ENCODE measurements at regions not wholly inside any gene's neighbourhood (a gene's known extent, or its start where the extent isn't known, plus 50 kb on each side); places are given as distances from the start of the nearest gene placed in this dataset.

GRCh38 chr13:82298106-82298505 lies 1584.2 kb downstream of the SLITRK1 start:
- Histone ChIP-seq H3K4me2 (ENCODE audit: insufficient read depth, low read length, poor library complexity, severe bottlenecking) (no peak overlapping the region), H3K18ac (ENCODE audit: low read length) (no peak overlapping the region), H2BK12ac (ENCODE audit: low read length) (no peak overlapping the region), H3K79me1 (ENCODE audit: low read depth, low read length) (no peaks in the 10 kb centered on the region), H3K27me3 (ENCODE audit: control insufficient read depth in 3 of 3, insufficient read depth in 3 of 3, low read depth in 1 of 3, low read length in 3 of 3) (no peaks in the 10 kb centered on the region), H2AFZ (ENCODE audit: low read length) (no peak overlapping the region), H4K91ac (ENCODE audit: low read depth, low read length, poor library complexity) (no peak overlapping the region), H3K4me3 (ENCODE audit: low read length in 2 of 2) (no peak overlapping the region), H2BK120ac (ENCODE audit: low read depth, low read length) (no peak overlapping the region), H3K4ac (ENCODE audit: low read length) (no peak overlapping the region), H3K36me3 (replicated peaks in 1 of 2; ENCODE audit: control insufficient read depth in 2 of 2, insufficient read depth in 2 of 2, low read length in 2 of 2) (no peaks in the 10 kb centered on the region), H3K14ac (ENCODE audit: low read length) (no peak overlapping the region), H4K8ac (ENCODE audit: low read depth, low read length) (no peak overlapping the region), H3K27ac (replicated peaks; ENCODE audit: low read length) (no peak overlapping the region), H3K4me1 (ENCODE audit: control insufficient read depth in 2 of 2, insufficient read depth in 1 of 2, low read depth in 1 of 2, low read length in 2 of 2) (no peaks in the 10 kb centered on the region), H2AK5ac (ENCODE audit: low read depth, low read length) (no peak overlapping the region), H2BK15ac (ENCODE audit: low read length) (no peak overlapping the region), H3K9ac (ENCODE audit: low read depth, low read length, poor library complexity) (no peak overlapping the region), H3K23ac (ENCODE audit: low read depth, low read length, poor library complexity) (no peak overlapping the region), H3K9me3 (replicated peaks in 1 of 2; ENCODE audit: control insufficient read depth in 2 of 2, insufficient read depth in 1 of 2, low read depth in 1 of 2, low read length in 2 of 2) (no peaks in the 10 kb centered on the region), H2BK5ac (ENCODE audit: low read length) (no peak overlapping the region)
- DNase-seq (ENCODE audit: low spot score), result no peak
- WGBS, 2 donors (ENCODE audit: extremely low coverage in 2 of 2, insufficient read length in 2 of 2, insufficient replicate concordance in 1 of 2), result no CpG with 5 or more reads among the region's 5 CpGs

- H3K4ac ChIP-seq (ENCODE audit: low read length), result no peak overlapping the region
- H3K27me3 ChIP-seq (ENCODE audit: control insufficient read depth in 3 of 3, insufficient read depth in 3 of 3, low read depth in 1 of 3, low read length in 3 of 3), result no peaks in the 10 kb centered on the region
- no peak overlapping the region for H3K27ac ChIP-seq (replicated peaks; ENCODE audit: low read length)
- no peaks in the 10 kb centered on the region for H3K9me3 ChIP-seq (replicated peaks in 1 of 2; ENCODE audit: control insufficient read depth in 2 of 2, insufficient read depth in 1 of 2, low read depth in 1 of 2, low read length in 2 of 2)
- no peaks in the 10 kb centered on the region for H3K4me1 ChIP-seq (ENCODE audit: control insufficient read depth in 2 of 2, insufficient read depth in 1 of 2, low read depth in 1 of 2, low read length in 2 of 2)
- no peak overlapping the region for H3K4me3 ChIP-seq (ENCODE audit: low read length in 2 of 2)
- WGBS, 2 donors (ENCODE audit: extremely low coverage in 2 of 2, insufficient read length in 2 of 2, insufficient replicate concordance in 1 of 2), result no CpG with 5 or more reads among the region's 6 CpGs
- no peak overlapping the region for H3K14ac ChIP-seq (ENCODE audit: low read length)
- no peak overlapping the region for H4K8ac ChIP-seq (ENCODE audit: low read depth, low read length)
- no peak overlapping the region for H2BK120ac ChIP-seq (ENCODE audit: low read depth, low read length)
- no peak overlapping the region for H4K91ac ChIP-seq (ENCODE audit: low read depth, low read length, poor library complexity)
- H3K79me1 ChIP-seq (ENCODE audit: low read depth, low read length), result no peaks in the 10 kb centered on the region
- H2AK5ac ChIP-seq (ENCODE audit: low read depth, low read length), result no peak overlapping the region
- H2AFZ ChIP-seq (ENCODE audit: low read length), result no peak overlapping the region
- no peaks in the 10 kb centered on the region for H3K36me3 ChIP-seq (replicated peaks in 1 of 2; ENCODE audit: control insufficient read depth in 2 of 2, insufficient read depth in 2 of 2, low read length in 2 of 2)
- no peak overlapping the region for H2BK5ac ChIP-seq (ENCODE audit: low read length)
- H3K4me2 ChIP-seq (ENCODE audit: insufficient read depth, low read length, poor library complexity, severe bottlenecking), result no peak overlapping the region
- no peak overlapping the region for H2BK15ac ChIP-seq (ENCODE audit: low read length)
- H3K23ac ChIP-seq (ENCODE audit: low read depth, low read length, poor library complexity), result no peak overlapping the region
- H3K18ac ChIP-seq (ENCODE audit: low read length), result no peak overlapping the region
- no peak for DNase-seq (ENCODE audit: low spot score)
- no peak overlapping the region for H2BK12ac ChIP-seq (ENCODE audit: low read length)
- H3K9ac ChIP-seq (ENCODE audit: low read depth, low read length, poor library complexity), result no peak overlapping the region
Observed at GRCh38 chr13:82294226-82294625, 1588.0 kb downstream of the SLITRK1 start.

- H3K9me3 ChIP-seq (replicated peaks in 1 of 2; ENCODE audit: control insufficient read depth in 2 of 2, insufficient read depth in 1 of 2, low read depth in 1 of 2, low read length in 2 of 2), result no peaks in the 10 kb centered on the region
- no peak overlapping the region for H3K23ac ChIP-seq (ENCODE audit: low read depth, low read length, poor library complexity)
- H3K18ac ChIP-seq (ENCODE audit: low read length), result no peak overlapping the region
- no peak overlapping the region for H2AFZ ChIP-seq (ENCODE audit: low read length)
- H3K79me1 ChIP-seq (ENCODE audit: low read depth, low read length), result no peaks in the 10 kb centered on the region
- H3K4me2 ChIP-seq (ENCODE audit: insufficient read depth, low read length, poor library complexity, severe bottlenecking), result no peak overlapping the region
- no peak overlapping the region for H4K8ac ChIP-seq (ENCODE audit: low read depth, low read length)
- H4K91ac ChIP-seq (ENCODE audit: low read depth, low read length, poor library complexity), result no peak overlapping the region
- H3K36me3 ChIP-seq (replicated peaks in 1 of 2; ENCODE audit: control insufficient read depth in 2 of 2, insufficient read depth in 2 of 2, low read length in 2 of 2), result no peaks in the 10 kb centered on the region
- no peaks in the 10 kb centered on the region for H3K4me1 ChIP-seq (ENCODE audit: control insufficient read depth in 2 of 2, insufficient read depth in 1 of 2, low read depth in 1 of 2, low read length in 2 of 2)
- H2BK12ac ChIP-seq (ENCODE audit: low read length), result no peak overlapping the region
- H3K27ac ChIP-seq (replicated peaks; ENCODE audit: low read length), result no peak overlapping the region
- WGBS, 2 donors (ENCODE audit: extremely low coverage in 2 of 2, insufficient read length in 2 of 2, insufficient replicate concordance in 1 of 2), result no CpG with 5 or more reads among the region's 2 CpGs
- H3K27me3 ChIP-seq (ENCODE audit: control insufficient read depth in 3 of 3, insufficient read depth in 3 of 3, low read depth in 1 of 3, low read length in 3 of 3), result no peaks in the 10 kb centered on the region
- H2AK5ac ChIP-seq (ENCODE audit: low read depth, low read length), result no peak overlapping the region
- H2BK5ac ChIP-seq (ENCODE audit: low read length), result no peak overlapping the region
- DNase-seq (ENCODE audit: low spot score), result no peak
- H3K4ac ChIP-seq (ENCODE audit: low read length), result no peak overlapping the region
- no peak overlapping the region for H3K14ac ChIP-seq (ENCODE audit: low read length)
- no peak overlapping the region for H2BK120ac ChIP-seq (ENCODE audit: low read depth, low read length)
- H2BK15ac ChIP-seq (ENCODE audit: low read length), result no peak overlapping the region
- H3K9ac ChIP-seq (ENCODE audit: low read depth, low read length, poor library complexity), result no peak overlapping the region
- no peak overlapping the region for H3K4me3 ChIP-seq (ENCODE audit: low read length in 2 of 2)
Observed at GRCh38 chr13:82292334-82292733, 1589.9 kb downstream of the SLITRK1 start.

- Histone ChIP-seq H3K4ac (ENCODE audit: low read length) (no peak overlapping the region), H3K14ac (ENCODE audit: low read length) (no peak overlapping the region), H3K9ac (ENCODE audit: low read depth, low read length, poor library complexity) (no peak overlapping the region), H2AFZ (ENCODE audit: low read length) (no peak overlapping the region), H2AK5ac (ENCODE audit: low read depth, low read length) (no peak overlapping the region), H2BK5ac (ENCODE audit: low read length) (no peak overlapping the region), H2BK12ac (ENCODE audit: low read length) (no peak overlapping the region), H3K4me3 (ENCODE audit: low read length in 2 of 2) (no peak overlapping the region), H4K91ac (ENCODE audit: low read depth, low read length, poor library complexity) (no peak overlapping the region), H3K27ac (replicated peaks; ENCODE audit: low read length) (no peak overlapping the region), H3K79me1 (ENCODE audit: low read depth, low read length) (no peaks in the 10 kb centered on the region), H4K8ac (ENCODE audit: low read depth, low read length) (no peak overlapping the region), H3K9me3 (replicated peaks in 1 of 2; ENCODE audit: control insufficient read depth in 2 of 2, insufficient read depth in 1 of 2, low read depth in 1 of 2, low read length in 2 of 2) (no peaks in the 10 kb centered on the region), H2BK120ac (ENCODE audit: low read depth, low read length) (no peak overlapping the region), H3K4me2 (ENCODE audit: insufficient read depth, low read length, poor library complexity, severe bottlenecking) (no peak overlapping the region), H3K36me3 (replicated peaks in 1 of 2; ENCODE audit: control insufficient read depth in 2 of 2, insufficient read depth in 2 of 2, low read length in 2 of 2) (no peaks in the 10 kb centered on the region), H2BK15ac (ENCODE audit: low read length) (no peak overlapping the region), H3K18ac (ENCODE audit: low read length) (no peak overlapping the region), H3K4me1 (ENCODE audit: control insufficient read depth in 2 of 2, insufficient read depth in 1 of 2, low read depth in 1 of 2, low read length in 2 of 2) (no peaks in the 10 kb centered on the region), H3K27me3 (ENCODE audit: control insufficient read depth in 3 of 3, insufficient read depth in 3 of 3, low read depth in 1 of 3, low read length in 3 of 3) (no peaks in the 10 kb centered on the region), H3K23ac (ENCODE audit: low read depth, low read length, poor library complexity) (no peak overlapping the region)
- DNase-seq (ENCODE audit: low spot score), result no peak
- no CpG with 5 or more reads among the region's 3 CpGs for WGBS, 2 donors (ENCODE audit: extremely low coverage in 2 of 2, insufficient read length in 2 of 2, insufficient replicate concordance in 1 of 2)
Observed at GRCh38 chr13:82291852-82292251, 1590.4 kb downstream of the SLITRK1 start.

All from neuronal stem cell (in vitro differentiated cells).